ENCODE measurements at regions not wholly inside any gene's neighbourhood (a gene's known extent, or its start where the extent isn't known, plus 50 kb on each side); places are given as distances from the start of the nearest gene placed in this dataset.

- Histone ChIP-seq H3K36me3 (ENCODE audit: control insufficient read depth, insufficient read depth, low read length) (no peaks in the 10 kb centered on the region), H3K27me3 (ENCODE audit: control insufficient read depth, insufficient read depth, low read length) (no peaks in the 10 kb centered on the region), H3K4me3 (ENCODE audit: low read depth, low read length) (no peak overlapping the region)
- no peak for TF ChIP-seq CTCF (IDR thresholded peaks at IDR 0.05; ENCODE audit: insufficient read depth, low read depth, low read length)
- DNase-seq (ENCODE audit: low read depth) = no peak
- ChIA-PET CTCF (no interaction called here), POLR2A (no interaction called here)
Observed at GRCh38 chr20:16158090-16158975, 414.9 kb downstream of the KIF16B start.

- Histone ChIP-seq H3K4me3 (ENCODE audit: low read depth, low read length) (no peak overlapping the region), H3K36me3 (ENCODE audit: control insufficient read depth, insufficient read depth, low read length) (no peaks in the 10 kb centered on the region), H3K27me3 (ENCODE audit: control insufficient read depth, insufficient read depth, low read length) (no peaks in the 10 kb centered on the region)
- no peak for TF ChIP-seq CTCF (IDR thresholded peaks at IDR 0.05; ENCODE audit: insufficient read depth, low read depth, low read length)
- ChIA-PET CTCF (no interaction called here), POLR2A (no interaction called here)
- DNase-seq (ENCODE audit: low read depth) = no peak
Observed at GRCh38 chr20:16147916-16148315, 425.3 kb downstream of the KIF16B start.

GRCh38 chr20:16147216-16147615, 426.0 kb downstream of the KIF16B start:
- ChIA-PET CTCF (no interaction called here), POLR2A (no interaction called here)

GRCh38 chr20:16145919-16146318, 427.3 kb downstream of the KIF16B start:
- ChIA-PET CTCF (no interaction called here), POLR2A (no interaction called here)
- Histone ChIP-seq H3K36me3 (ENCODE audit: control insufficient read depth, insufficient read depth, low read length) (no peaks in the 10 kb centered on the region), H3K27me3 (ENCODE audit: control insufficient read depth, insufficient read depth, low read length) (no peaks in the 10 kb centered on the region), H3K4me3 (ENCODE audit: low read depth, low read length) (no peak overlapping the region)
- no peak for TF ChIP-seq CTCF (IDR thresholded peaks at IDR 0.05; ENCODE audit: insufficient read depth, low read depth, low read length)
- DNase-seq (ENCODE audit: low read depth) = no peak

More at GRCh38 chr20:16147216-16147615, 426.0 kb downstream of the KIF16B start:
- Histone ChIP-seq H3K4me3 (ENCODE audit: low read depth, low read length) (no peak overlapping the region), H3K27me3 (ENCODE audit: control insufficient read depth, insufficient read depth, low read length) (no peaks in the 10 kb centered on the region), H3K36me3 (ENCODE audit: control insufficient read depth, insufficient read depth, low read length) (no peaks in the 10 kb centered on the region)
- DNase-seq (ENCODE audit: low read depth) = no peak
- TF ChIP-seq CTCF (IDR thresholded peaks at IDR 0.05; ENCODE audit: insufficient read depth, low read depth, low read length) = no peak

GRCh38 chr20:16143596-16143995, 429.7 kb downstream of the KIF16B start:
- CTCF ChIA-PET = interaction anchor here (0.7 kb wide), 1 partner anchor 24 kb away, joined by 3 read pairs; no protein-coding TSS in a partner anchor
- DNase-seq (ENCODE audit: low read depth) = no peak
- no peak for TF ChIP-seq CTCF (IDR thresholded peaks at IDR 0.05; ENCODE audit: insufficient read depth, low read depth, low read length)

More at GRCh38 chr20:16143596-16143995, 429.7 kb downstream of the KIF16B start:
- no peaks in the 10 kb centered on the region for H3K36me3 ChIP-seq (ENCODE audit: control insufficient read depth, insufficient read depth, low read length)
- H3K27me3 ChIP-seq (ENCODE audit: control insufficient read depth, insufficient read depth, low read length) = no peaks in the 10 kb centered on the region
- POLR2A ChIA-PET = no interaction called here
- no peak overlapping the region for H3K4me3 ChIP-seq (ENCODE audit: low read depth, low read length)
